GM19463 (cell line): ENCODE measurements at regions not wholly inside any gene's neighbourhood (a gene's known extent, or its start where the extent isn't known, plus 50 kb on each side); places are given as distances from the start of the nearest gene placed in this dataset.

ENCODE experiments used
- ATAC-seq: cut with Tn5 transposase; IDR thresholded peaks from one replicate; pipeline ENCODE4 v1.9.1; 2021; ENCODE audit warnings: mild to moderate bottlenecking, moderate library complexity; ENCODE audit not compliant: unreplicated experiment

DNA sequence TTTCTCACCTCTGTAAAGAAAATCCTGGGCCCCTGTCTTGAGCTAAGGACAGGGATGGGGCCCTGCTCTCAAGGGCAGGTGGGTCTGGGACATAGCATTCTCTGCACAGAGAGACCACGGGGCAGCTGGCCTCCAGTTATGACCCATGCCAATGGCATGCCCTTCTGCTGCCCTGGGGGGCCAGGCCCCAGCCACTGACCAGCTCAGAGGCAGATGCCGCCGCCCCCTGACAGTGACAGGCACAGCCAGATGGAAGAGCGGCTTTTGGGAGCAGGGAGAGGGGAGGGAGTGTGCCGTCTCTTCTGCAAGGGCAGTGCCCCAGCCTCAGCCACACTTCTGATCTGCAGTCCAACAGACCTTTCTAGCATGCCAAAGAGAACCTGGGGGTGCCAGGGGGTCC lies 114.8 kb upstream of the NAV2 start:
- ATAC-seq = no peak

DNA sequence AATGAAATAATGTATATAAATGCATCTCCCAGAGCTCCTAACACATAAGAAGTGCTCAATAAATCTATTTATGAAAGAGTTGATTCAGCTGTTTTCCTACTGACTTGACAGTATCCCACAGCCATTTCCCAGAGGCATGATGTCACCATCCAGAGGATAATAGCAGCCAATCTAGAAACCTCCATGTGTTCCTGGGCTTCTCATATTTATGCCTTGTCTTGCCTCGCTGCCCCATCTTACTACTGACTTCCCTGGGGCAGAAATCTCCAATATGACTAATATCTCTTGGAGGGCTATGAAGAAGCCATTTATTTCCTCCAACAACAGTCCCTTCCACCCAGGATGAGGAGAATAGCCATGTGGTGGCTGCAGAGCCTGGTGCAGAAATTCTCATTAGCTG lies 115.4 kb upstream of the NAV2 start:
- ATAC-seq = no peak

DNA sequence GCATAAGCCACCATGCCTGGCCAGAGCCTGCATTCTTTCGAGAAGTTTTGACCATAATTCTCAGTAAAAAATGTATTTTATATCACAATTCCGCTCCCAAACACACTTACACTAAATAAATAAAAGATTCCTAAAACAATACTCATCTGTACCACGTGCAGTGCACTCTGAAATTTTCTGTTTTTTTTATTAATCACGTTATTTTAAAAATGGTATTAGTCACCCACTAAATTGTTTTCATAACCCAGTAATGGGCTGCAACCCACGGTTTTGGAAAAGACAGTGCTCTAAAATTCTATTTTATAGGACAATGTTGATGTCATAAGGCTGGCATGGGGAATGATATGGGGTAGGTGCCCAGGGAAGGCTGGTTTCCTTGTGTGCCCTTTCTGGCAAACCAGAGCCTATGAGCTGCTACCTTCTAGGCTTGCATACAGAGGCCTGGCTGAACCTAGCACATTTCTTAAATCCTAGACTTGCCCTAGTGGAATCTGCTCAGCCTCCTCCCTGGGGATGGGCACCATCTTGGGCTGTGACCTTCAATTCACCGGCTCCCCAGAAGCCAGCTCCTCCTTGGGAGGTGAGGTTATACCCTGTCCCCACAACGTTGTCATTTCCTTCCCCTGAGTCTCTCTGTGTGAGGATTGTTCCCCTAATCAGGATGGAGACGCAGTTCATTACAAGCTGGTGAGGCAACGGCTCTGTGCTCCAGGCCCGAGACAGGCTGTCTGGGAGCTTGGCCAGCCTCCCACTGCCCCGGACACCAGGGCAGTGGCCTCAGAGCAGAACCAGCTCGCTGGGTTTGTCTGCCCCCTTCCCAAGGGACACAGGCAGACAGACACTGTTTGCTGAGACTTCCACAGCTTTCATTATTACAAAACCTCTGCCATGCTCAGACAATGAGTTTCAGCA lies 116.5 kb upstream of the NAV2 start:
- ATAC-seq = no peak

DNA sequence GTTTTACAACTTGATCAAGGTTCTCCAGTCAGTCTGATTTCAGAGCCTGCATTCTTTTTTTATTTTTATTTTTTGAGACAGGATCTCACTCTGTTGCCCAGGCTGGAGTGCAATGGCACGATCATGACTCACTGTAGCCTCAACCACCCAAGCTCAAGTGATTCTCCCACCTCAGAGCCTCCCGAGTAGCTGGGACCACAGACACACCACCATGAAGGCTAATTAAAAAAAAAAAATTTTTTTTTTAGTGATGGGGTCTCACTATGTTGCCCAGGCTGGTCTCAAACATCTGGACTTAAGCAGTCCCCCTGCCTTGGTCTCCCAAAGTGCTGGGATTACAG lies 117.2 kb upstream of the NAV2 start:
- no peak for ATAC-seq

DNA sequence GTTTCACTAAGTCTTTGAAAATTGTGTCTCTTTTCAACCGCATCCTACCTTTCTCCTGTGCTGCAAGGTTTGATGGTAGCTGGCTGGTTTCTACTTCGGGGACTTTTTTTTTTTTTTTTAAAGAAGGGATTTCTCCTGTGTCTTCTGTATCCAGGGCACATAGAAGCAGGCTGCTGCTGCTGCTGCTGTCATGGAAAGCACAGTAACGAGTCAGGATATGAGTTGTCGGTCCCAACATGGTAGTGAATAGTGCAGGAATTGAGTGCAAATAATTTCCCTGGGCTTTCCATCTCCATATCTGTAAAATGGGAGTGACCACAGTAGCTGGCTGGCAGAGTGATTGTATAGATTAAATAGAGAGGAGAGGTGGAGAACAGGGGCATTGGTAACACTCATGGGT lies 118.3 kb upstream of the NAV2 start:
- no peak for ATAC-seq

DNA sequence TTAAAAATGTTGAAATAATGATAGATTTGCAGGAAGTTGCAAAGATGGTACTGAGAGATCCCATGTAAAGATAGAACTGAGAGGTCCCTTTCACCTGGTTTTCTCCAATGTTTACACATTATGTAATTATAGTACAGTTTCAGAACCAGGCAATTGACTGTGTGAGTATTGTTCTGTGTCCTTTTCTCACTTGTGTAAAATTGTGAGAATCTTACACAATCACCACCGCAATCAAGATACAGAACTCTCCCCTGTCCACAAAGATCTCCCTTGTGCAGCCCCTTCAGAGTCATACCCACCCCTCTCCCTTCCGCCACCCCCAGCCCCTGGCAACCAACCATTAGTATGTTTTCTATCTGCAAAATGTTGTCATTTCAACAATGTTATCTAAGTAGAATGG lies 119.8 kb upstream of the NAV2 start:
- ATAC-seq = no peak

DNA sequence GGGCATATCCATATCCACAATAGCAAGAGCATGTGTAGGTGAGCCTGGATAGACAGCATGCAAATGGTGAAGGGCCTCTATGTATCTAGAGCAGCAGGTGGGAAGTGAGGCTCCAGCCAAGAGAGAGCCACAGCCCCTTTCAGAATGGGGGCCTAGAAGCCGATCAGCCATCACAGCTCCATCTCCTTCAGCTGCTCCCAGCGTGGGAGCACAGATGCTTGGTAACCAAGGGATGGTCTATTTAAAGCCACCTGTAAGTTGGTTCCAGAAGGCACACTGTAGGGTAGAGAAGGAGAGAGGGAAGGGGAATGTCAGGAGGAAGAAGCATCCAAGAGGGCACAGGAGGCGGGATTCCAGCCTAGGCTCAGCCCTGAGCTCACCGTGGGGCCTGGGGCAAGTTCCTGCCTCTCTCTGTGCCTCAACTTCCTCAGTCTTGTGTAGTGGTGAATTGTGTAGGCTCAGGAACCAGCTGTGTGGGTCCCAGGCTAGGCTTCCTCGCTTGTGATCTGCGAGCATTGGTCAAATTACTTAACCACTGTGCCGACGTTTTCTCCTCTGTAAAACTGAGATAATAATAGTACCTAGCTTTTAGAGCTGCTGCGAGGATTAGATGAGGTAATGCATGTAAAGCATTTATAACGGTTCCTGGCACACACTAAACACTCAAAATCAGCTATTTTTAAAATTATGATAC lies 122.9 kb upstream of the NAV2 start:
- no peak for ATAC-seq

DNA sequence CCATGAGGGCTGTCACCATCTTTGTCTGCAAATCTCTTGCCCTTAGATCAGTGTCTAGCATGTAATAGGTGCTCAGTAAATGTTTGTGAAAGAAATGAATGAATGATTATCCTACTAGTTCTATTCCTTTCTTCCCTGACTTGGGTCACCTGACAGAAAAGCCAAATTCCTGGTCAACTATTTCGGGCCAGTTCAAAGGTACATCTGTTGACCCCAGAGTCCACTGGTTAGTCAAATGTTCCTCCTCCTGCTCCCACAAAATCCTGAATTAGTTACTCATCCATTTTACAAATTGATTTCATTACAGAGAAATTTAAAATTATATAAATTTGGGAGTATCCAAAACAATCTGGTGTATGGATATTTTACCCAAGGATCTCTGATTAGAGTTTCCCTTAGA lies 124.7 kb upstream of the NAV2 start:
- no peak for ATAC-seq

DNA sequence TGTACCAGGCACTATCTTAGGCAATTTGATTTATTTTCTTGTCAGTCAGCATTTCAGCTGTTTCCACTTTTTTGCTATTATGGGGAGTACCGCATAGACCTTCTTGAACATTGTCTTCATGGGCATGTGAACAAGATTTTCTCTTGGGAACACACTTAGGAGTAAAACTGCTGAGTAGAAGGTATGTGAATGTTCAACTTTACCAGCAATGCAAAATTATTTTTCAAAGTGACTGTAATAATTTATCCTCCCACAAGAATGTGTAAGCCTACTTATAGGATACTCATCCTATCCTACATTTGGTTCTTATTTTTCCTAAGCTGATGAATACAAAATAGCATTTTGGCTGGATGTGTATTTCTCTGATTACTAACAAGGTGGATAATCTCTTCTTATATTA lies 132.0 kb upstream of the NAV2 start:
- no peak for ATAC-seq

DNA sequence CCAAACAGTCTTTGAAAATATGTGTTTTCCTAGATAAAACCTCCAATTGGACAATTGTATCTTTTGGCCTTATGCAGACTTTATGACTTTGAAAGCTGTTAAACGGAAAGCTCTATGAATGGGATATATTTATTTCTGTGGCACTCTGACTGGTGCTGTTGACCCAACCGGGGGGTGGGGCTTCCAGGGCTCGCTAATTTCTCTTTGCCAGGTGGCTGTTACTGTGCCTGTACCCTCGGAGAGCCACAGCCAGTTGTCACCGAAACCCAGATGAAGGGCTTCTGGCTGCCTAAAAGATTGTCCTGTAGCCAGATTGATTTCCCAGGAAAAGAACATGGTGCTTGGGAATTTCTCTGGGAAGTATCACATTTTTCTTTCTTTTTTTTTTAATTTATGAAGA lies 132.7 kb upstream of the NAV2 start:
- ATAC-seq = no peak

DNA sequence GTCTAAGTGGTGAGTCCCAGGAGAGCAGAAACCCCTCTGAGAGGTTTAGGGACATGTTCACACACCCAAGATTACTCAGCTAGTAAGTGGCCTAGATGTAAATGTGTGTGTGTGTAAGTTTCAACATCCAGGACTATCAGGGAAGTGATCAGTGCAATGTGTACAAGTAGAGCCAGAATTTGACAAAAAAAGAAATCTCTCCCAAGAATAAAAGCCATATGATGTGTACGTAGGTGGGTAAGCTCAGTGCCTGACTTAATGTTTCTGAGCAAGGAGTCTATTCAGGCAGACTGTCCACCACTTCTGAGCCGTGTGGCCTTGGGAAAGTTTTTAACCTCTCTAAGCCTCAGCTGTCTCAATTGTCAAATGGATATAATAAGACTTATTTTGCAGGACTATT lies 133.8 kb upstream of the NAV2 start:
- ATAC-seq = no peak

DNA sequence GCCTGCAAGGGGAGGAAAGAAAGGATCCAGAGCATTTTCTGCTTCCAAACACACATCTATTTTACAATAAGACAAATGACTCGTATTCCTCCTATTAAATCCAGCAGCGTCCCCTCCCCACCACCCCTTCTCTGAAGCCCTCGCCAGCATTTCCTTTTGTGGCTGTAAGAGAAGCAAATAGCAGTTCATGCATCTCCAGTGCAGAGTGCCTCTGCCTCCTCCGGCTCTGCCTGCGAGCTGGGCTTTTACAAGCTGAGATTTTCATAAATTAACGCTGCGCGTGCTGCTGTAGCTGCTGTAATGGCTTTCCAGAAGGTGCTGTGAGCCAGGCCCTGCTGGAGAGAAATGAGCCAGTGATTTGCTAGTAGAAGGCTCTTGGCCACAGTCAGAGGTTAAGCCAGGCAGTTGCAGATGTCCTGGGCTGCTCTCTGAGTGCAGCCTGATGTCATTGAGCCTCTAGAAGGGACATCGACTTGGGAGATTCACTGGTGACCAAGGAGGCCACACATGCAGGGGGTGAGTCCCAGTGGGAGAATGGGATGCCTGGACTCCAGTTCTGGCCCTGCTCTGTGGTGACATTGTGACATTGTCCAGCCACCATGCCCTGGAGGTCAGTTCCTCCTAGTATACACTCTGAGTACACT lies 134.5 kb upstream of the NAV2 start:
- no peak for ATAC-seq

DNA sequence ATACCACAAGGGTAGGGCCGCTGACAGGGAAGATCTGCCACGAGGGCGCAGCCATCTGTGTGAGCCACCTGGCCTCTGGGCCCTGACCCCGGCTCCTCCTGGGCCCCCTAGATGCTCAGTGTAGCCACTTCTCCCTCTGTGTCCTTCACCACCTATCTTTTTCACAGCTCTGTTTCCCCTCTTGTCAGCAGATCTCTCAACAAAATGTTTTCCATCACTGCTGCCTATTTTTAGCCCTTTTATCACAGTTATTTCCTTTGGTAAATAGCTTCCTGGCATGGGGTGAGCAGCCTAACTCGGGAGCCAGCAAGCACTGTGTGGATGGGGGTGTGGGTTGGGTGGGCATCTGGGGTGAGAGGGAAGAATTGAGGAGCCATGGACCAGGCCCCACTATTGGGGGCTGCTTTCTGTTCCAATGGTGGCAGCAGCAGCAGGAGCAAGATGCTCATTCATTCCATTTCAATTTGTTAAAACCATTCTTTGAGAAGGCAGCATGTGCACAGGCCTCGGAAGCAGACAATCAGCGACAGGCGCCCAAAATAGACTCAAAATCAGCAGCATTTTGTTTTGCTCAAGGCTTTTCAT lies 135.2 kb upstream of the NAV2 start:
- ATAC-seq = no peak

DNA sequence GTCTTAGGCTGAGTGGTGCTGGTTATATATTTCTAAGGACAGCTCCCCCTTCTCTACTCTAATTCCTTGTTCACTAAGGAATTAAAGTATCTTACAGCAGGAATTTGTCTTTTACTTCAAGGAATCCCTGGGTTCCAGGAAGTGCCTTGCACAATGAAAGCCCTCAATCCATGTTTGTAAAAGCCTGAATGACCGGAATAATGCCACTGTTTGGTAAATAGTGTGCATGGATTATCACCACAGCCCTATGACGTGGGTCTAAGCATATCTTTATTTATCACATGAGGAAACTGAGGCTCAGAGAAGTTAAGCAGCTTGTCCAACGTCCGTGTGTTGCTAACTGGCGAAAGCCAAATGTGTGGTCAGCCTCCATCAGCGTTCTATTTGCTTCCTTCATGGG lies 135.7 kb upstream of the NAV2 start:
- ATAC-seq = no peak

DNA sequence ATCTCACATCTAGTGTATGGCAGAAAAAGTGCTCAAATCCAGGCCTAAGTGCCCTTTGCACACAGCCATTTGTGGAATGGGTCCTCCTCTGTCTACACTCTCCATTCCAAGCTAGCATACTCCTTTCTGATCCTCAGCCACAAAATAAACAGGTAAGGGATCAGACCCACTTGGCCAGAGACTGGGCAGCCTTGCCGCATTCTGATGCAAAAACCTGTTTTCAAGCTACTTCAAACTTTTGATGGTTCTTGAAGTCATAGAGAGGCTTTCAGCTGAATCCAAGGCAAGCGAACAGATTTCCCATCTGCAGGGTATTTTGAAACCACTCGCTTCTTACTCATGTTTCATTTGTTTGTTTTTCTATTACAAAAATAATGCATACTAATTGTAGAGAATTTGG lies 136.6 kb upstream of the NAV2 start:
- no peak for ATAC-seq

DNA sequence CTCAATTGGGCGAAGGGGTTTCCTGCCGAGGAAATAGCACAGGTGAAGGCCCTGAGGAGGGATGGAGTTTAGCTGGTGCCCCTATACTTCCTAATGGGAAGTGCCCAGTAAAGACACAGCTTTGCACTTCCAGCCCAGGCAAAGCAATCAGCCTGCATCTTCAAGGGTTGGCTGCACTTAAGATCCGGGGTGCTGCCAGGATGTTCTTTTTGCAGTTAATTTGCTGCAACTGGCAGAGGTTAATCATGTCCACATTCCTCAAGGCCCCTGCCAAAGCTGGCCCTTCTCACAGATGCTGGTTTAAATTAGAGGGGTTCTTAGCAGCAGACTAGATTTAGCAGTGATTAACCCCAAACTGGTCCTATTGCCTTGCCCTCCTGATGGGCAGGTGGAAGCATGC lies 137.7 kb upstream of the NAV2 start:
- ATAC-seq = no peak

DNA sequence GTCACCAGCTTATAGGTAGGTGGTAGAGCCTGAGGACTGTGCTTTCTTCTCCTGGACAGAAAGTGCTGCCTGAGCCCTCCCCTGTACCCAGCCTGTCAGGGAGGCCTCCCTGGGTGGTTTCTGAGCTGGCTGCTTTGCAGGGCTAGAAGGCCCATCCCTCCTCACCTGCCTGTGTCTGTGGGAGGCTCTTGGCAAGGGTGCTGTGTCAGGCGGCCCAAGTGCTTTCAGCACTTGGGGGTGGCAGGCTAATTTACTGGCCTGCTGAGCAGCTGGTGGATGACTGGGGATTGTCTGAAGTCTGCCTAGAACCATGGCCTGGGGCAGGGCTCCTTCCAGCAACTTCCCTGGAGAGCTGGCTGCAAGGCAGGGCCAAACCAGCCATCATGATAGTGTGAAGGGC lies 139.0 kb upstream of the NAV2 start:
- no peak for ATAC-seq

DNA sequence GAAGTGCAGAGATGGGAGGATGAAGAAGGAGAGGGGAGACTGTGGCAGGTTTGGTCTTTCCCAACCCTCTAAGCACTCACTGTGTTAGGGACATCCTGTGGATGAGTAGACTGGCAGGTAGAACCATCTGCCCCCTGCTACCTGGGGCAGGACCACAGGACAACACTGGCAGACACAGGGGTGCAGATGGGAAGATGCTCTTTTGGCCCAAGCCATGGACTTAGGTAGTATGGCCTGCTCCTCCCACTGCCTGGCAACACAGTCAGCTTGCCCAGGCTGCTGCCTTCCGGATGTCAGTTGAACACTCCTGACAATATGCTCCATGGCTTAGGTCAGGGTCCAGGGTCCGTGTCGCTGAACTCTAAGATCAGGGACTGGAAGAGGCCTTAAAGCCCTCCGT lies 140.7 kb upstream of the NAV2 start:
- ATAC-seq = no peak

DNA sequence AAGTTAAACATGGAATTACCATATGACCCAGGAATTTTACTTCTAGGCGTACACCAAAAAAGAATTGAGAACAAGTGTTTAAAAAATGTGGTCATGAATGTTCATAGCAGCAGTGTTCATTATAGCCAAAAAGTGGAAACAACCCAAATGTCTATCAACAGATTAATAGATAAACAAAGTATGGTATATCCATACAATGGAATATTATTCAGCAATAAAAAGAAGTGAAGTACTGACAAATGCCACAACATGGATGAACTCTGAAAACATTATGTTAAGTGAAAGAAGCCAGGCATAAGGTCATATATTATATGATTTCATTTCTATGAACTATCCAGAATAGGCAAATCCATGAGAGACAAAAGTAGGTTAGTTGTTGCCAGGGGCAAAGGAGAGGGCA lies 141.7 kb upstream of the NAV2 start:
- no peak for ATAC-seq

DNA sequence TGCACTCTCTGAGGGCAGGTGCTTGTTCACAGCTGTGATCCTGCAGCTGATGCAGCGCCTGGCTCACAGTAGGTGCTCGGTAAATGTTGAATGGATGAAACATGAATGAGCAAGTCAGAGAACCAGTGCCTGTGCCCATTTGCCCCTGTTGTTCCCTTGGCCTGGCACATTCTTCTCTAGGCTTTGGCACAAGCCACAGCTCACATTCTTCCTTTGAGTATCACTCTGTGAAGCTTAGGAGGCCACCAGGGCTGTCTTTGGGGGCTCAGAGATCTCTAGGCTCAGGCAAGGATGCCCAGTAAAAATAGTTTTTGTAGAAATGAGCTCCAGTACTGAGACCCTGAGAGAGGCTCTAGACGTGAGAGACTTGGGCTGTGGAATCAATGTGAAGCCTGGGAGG lies 144.6 kb upstream of the NAV2 start:
- ATAC-seq = no peak

DNA sequence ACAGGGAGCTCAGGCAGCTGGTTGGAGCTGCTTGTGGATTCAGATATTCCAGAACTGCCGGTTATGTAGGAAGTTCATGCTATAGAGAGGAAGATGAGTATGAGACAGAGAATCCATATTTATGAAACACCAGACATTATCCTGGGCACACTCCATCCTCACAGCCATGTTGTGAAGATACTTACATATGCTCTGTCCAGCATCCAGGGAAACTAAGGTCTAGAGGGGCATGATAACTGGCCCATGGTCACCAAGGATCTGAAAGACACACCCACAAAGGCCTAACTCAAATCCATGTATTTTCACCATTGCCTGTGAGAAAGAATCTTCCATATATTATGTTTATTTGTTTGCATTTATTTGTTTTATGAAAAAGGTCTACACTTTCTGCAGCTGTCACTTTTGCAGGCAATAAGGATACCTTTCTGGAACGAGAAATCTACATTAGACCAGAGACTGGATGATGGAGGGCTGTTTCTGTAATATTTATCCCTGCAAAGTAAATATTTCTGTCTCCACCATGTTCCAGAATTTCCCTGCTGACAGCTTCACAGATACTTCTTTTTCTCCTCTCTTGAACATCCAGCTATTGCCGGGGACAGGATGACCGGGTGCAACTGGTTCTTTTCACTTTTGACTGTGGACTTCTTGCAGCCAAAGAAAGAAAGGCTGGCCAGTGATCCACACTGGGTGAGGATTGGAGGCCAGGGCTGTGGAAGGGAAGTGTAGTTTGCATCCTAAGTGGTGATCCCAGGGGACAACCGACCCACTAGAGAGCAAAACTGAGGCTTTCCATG lies 145.9 kb upstream of the NAV2 start:
- no peak for ATAC-seq
